ENCODE measurements at regions not wholly inside any gene's neighbourhood (a gene's known extent, or its start where the extent isn't known, plus 50 kb on each side); places are given as distances from the start of the nearest gene placed in this dataset.

GRCh38 chr7:41887416-41887815 is 184.5 kb upstream of the INHBA start:
- no peak for TF ChIP-seq CTCF (IDR thresholded peaks at IDR 0.05)
- Histone ChIP-seq H3K27me3 (ENCODE audit: low read depth) (no peaks in the 10 kb centered on the region), H3K4me3 (no peak overlapping the region), H3K36me3 (no peaks in the 10 kb centered on the region), H3K27ac (peak overlapping the region; percentile 18), H3K4me1 (peaks cover 37% of the 10 kb centered on the region), H3K9me3 (no peaks in the 10 kb centered on the region)
- ATAC-seq (no peak), DNase-seq (no peak)
- intact Hi-C loops (cut with DNase I) = no loop called here

- intact Hi-C loops (cut with DNase I) = no loop called here
- H3K27ac ChIP-seq = peak overlapping the region; percentile 18
- TF ChIP-seq CTCF (IDR thresholded peaks at IDR 0.05) = no peak
- DNase-seq = no peak
- ATAC-seq = peak; percentile 17 to 22
- H3K4me3 ChIP-seq = no peak overlapping the region
- no peaks in the 10 kb centered on the region for H3K27me3 ChIP-seq (ENCODE audit: low read depth)
- no peaks in the 10 kb centered on the region for H3K9me3 ChIP-seq
- H3K36me3 ChIP-seq = no peaks in the 10 kb centered on the region
- peaks cover 42% of the 10 kb centered on the region for H3K4me1 ChIP-seq
Observed at GRCh38 chr7:41886901-41887311, 184.0 kb upstream of the INHBA start.

- TF ChIP-seq CTCF (IDR thresholded peaks at IDR 0.05) = no peak
- no peak for ATAC-seq
- Histone ChIP-seq H3K36me3 (no peaks in the 10 kb centered on the region), H3K4me1 (peaks cover 41% of the 10 kb centered on the region), H3K9me3 (no peaks in the 10 kb centered on the region), H3K27ac (no peak overlapping the region), H3K27me3 (ENCODE audit: low read depth) (no peaks in the 10 kb centered on the region), H3K4me3 (no peak overlapping the region)
- intact Hi-C loops (cut with DNase I) = no loop called here
- DNase-seq = no peak
Observed at GRCh38 chr7:41886262-41886900, 183.5 kb upstream of the INHBA start.

GRCh38 chr7:41885748-41886147 is 182.9 kb upstream of the INHBA start:
- Histone ChIP-seq H3K4me3 (no peak overlapping the region), H3K36me3 (no peaks in the 10 kb centered on the region), H3K27me3 (ENCODE audit: low read depth) (no peaks in the 10 kb centered on the region), H3K27ac (no peak overlapping the region), H3K9me3 (no peaks in the 10 kb centered on the region), H3K4me1 (peaks cover 35% of the 10 kb centered on the region)
- ATAC-seq (no peak), DNase-seq (no peak)
- TF ChIP-seq CTCF (IDR thresholded peaks at IDR 0.05) = no peak
- intact Hi-C loops (cut with DNase I) = no loop called here

- H3K4me1 ChIP-seq = peaks cover 36% of the 10 kb centered on the region
Observed at GRCh38 chr7:41885078-41885477, 182.2 kb upstream of the INHBA start.

More at GRCh38 chr7:41885078-41885477, 182.2 kb upstream of the INHBA start:
- intact Hi-C loops (cut with DNase I) = no loop called here
- Histone ChIP-seq H3K27me3 (ENCODE audit: low read depth) (no peaks in the 10 kb centered on the region), H3K36me3 (no peaks in the 10 kb centered on the region), H3K9me3 (no peaks in the 10 kb centered on the region), H3K4me3 (no peak overlapping the region), H3K27ac (no peak overlapping the region)
- ATAC-seq (no peak), DNase-seq (no peak)
- no peak for TF ChIP-seq CTCF (IDR thresholded peaks at IDR 0.05)
